ENCODE measurements at regions not wholly inside any gene's neighbourhood (a gene's known extent, or its start where the extent isn't known, plus 50 kb on each side); places are given as distances from the start of the nearest gene placed in this dataset.

DNA sequence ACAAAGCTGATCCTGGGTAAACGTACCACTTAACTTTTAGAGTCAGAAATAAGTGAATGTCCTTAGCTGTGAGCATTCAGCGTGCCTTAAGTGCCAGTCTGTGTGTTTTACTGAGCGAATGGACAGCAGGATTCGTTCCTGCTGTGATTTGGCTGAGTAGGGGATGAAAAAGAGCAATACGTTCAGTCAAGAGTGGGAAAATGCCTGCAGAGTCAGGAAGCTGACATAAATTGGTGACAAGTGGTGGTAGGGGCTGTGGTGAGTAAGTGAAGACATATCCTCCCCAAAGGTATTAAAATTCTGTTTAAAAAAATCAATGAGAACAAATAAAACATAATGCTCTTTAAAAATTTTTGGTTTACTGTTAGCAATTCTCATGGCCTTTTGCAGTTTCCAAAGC lies 56.6 kb upstream of the TNIP3 start:
- TF ChIP-seq, protein P1, sequence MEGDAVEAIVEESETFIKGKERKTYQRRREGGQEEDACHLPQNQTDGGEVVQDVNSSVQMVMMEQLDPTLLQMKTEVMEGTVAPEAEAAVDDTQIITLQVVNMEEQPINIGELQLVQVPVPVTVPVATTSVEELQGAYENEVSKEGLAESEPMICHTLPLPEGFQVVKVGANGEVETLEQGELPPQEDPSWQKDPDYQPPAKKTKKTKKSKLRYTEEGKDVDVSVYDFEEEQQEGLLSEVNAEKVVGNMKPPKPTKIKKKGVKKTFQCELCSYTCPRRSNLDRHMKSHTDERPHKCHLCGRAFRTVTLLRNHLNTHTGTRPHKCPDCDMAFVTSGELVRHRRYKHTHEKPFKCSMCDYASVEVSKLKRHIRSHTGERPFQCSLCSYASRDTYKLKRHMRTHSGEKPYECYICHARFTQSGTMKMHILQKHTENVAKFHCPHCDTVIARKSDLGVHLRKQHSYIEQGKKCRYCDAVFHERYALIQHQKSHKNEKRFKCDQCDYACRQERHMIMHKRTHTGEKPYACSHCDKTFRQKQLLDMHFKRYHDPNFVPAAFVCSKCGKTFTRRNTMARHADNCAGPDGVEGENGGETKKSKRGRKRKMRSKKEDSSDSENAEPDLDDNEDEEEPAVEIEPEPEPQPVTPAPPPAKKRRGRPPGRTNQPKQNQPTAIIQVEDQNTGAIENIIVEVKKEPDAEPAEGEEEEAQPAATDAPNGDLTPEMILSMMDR (IDR thresholded peaks at IDR 0.05) = no peak
- TF ChIP-seq POLR2A (IDR thresholded peaks at IDR 0.05) = no peak

Data from breast epithelium (tissue), 3 donors.